CD14-positive monocyte (primary cell): ENCODE measurements at regions not wholly inside any gene's neighbourhood (a gene's known extent, or its start where the extent isn't known, plus 50 kb on each side); places are given as distances from the start of the nearest gene placed in this dataset.

ENCODE experiments used
- DNase-seq, 3 donors: peaks; one replicate each; pipeline ENCODE4 v3.0.0-alpha.2; 2011 to 2022
- H2AFZ ChIP-seq: 2 replicates; pipeline ENCODE4 v1.6.0; 2012; ENCODE audit warnings: mild to moderate bottlenecking, low read depth, low read length, inconsistent platforms; ENCODE audit not compliant: insufficient read depth, poor library complexity, severe bottlenecking
- H3K27ac ChIP-seq, 2 donors: 1 replicate in 1 of 2; 2 replicates in 1 of 2; pipeline ENCODE4 v1.5.1; 2012 to 2013; ENCODE audit warnings: low read length in 2 of 2, control low read depth in 1 of 2, inconsistent platforms in 1 of 2, low read depth in 1 of 2, mild to moderate bottlenecking in 1 of 2
- H3K27me3 ChIP-seq, 2 donors: one replicate each; pipeline versions ENCODE4 v1.6.0 to v1.6.1; 2011 to 2013; ENCODE audit warnings: low read length in 2 of 2; ENCODE audit not compliant: control insufficient read depth in 2 of 2, insufficient read depth in 2 of 2
- H3K36me3 ChIP-seq, 2 donors: replicated peaks in 1 of 2; 1 replicate in 1 of 2; 2 replicates in 1 of 2; pipeline versions ENCODE4 v1.5.1 to v1.6.1; 2012 to 2013; ENCODE audit warnings: low read length in 2 of 2, control low read depth in 1 of 2, inconsistent platforms in 1 of 2, mild to moderate bottlenecking in 1 of 2; ENCODE audit not compliant: insufficient read depth in 2 of 2, control insufficient read depth in 1 of 2
- H3K4me1 ChIP-seq, 2 donors: 1 replicate in 1 of 2; 2 replicates in 1 of 2; pipeline versions ENCODE4 v1.5.1 to v1.6.1; 2012 to 2013; ENCODE audit warnings: low read length in 2 of 2, control low read depth in 1 of 2, inconsistent platforms in 1 of 2, mild to moderate bottlenecking in 1 of 2, moderate library complexity in 1 of 2; ENCODE audit not compliant: insufficient read depth in 2 of 2, control insufficient read depth in 1 of 2
- H3K4me2 ChIP-seq: replicated peaks from 2 replicates; pipeline ENCODE3; 2012; ENCODE audit warnings: low read length, moderate library complexity, mild to moderate bottlenecking; ENCODE audit not compliant: poor library complexity, severe bottlenecking; ENCODE audit errors: extremely low read depth
- H3K4me3 ChIP-seq, 3 experiments: fragments of 200-600 bp in 1 of 3; sonication (generic) in 1 of 3; replicated peaks in 1 of 3; 1 replicate in 2 of 3; 2 replicates in 1 of 3; pipeline ENCODE4 v1.5.1; 2011 to 2013; ENCODE audit warnings: low read length in 3 of 3, mild to moderate bottlenecking in 3 of 3, control low read depth in 2 of 3, low read depth in 2 of 3, inconsistent platforms in 1 of 3, moderate library complexity in 1 of 3
- H3K79me2 ChIP-seq: 2 replicates; pipeline ENCODE4 v1.6.0; 2012; ENCODE audit warnings: mild to moderate bottlenecking, control low read depth, inconsistent platforms, low read length, moderate library complexity; ENCODE audit not compliant: insufficient read depth
- H3K9ac ChIP-seq: 2 replicates; pipeline ENCODE4 v1.6.0; 2017; ENCODE audit warnings: low read length, mild to moderate bottlenecking; ENCODE audit not compliant: insufficient read depth, poor library complexity, severe bottlenecking
- H3K9me3 ChIP-seq, 2 donors: replicated peaks in 1 of 2; 1 replicate in 1 of 2; 2 replicates in 1 of 2; pipeline versions ENCODE4 v1.5.1 to v1.6.1; 2012 to 2013; ENCODE audit warnings: low read length in 2 of 2, control low read depth in 1 of 2; ENCODE audit not compliant: control insufficient read depth in 1 of 2, insufficient read depth in 1 of 2
- H4K20me1 ChIP-seq: 2 replicates; pipeline ENCODE4 v1.6.0; 2012; ENCODE audit warnings: mild to moderate bottlenecking, low read length, control low read depth, moderate library complexity; ENCODE audit not compliant: insufficient read depth
- H3K27ac Mint-ChIP-seq, 7 donors: one replicate each; pipeline ENCODE4 v1.8.0; 2020; ENCODE audit warnings: mild to moderate bottlenecking in 7 of 7, mixed read lengths in 7 of 7, moderate library complexity in 6 of 7, inconsistent platforms in 2 of 7
- H3K27me3 Mint-ChIP-seq, 3 donors: one replicate each; pipeline ENCODE4 v1.8.0; 2021 to 2022; ENCODE audit warnings: low read depth in 3 of 3, mild to moderate bottlenecking in 3 of 3, mixed read lengths in 3 of 3, moderate library complexity in 3 of 3, inconsistent platforms in 1 of 3
- H3K36me3 Mint-ChIP-seq, 2 donors: one replicate each; pipeline ENCODE4 v1.8.0; 2020; ENCODE audit warnings: mixed read lengths in 2 of 2, inconsistent platforms in 1 of 2, mild to moderate bottlenecking in 1 of 2
- H3K4me1 Mint-ChIP-seq: one replicate; pipeline ENCODE4 v1.8.0; 2020; ENCODE audit warnings: mild to moderate bottlenecking, mixed read lengths
- H3K4me3 Mint-ChIP-seq, 2 donors: one replicate each; pipeline ENCODE4 v1.8.0; 2020; ENCODE audit warnings: mild to moderate bottlenecking in 2 of 2, mixed read lengths in 2 of 2, moderate library complexity in 1 of 2
- H3K9me3 Mint-ChIP-seq, 7 donors: one replicate each; pipeline ENCODE4 v1.8.0; 2020 to 2022; ENCODE audit warnings: mixed read lengths in 7 of 7, mild to moderate bottlenecking in 6 of 7, moderate library complexity in 6 of 7, inconsistent platforms in 2 of 7
- WGBS: methylation state at CpG from one replicate; pipeline ENCODE4 v1.1.5; 2013; ENCODE audit warnings: missing lambda C conversion rate; ENCODE audit not compliant: insufficient coverage; 5-methylcytosine and 5-hydroxymethylcytosine counted together
- intact Hi-C, 2 donors: fragments of 100-400 bp; cut with micrococcal nuclease; formaldehyde crosslinking; loops; one replicate each; pipeline versions ENCODE4 v1.15.0 to v1.15.1; 2023
- TF ChIP-seq, protein P1 (sequence below): fragments of 200-600 bp; IDR thresholded peaks from one replicate; pipeline ENCODE4 v1.8.0; 2022; ENCODE audit warnings: antibody characterized with exemption, mild to moderate bottlenecking

GRCh38 chr6:14354919-14355572, 237.5 kb downstream of the CD83 start:
- no peak overlapping the region for H2AFZ ChIP-seq
- peak; percentile 43 to 57 (median 45) for DNase-seq
- TF ChIP-seq, protein P1, sequence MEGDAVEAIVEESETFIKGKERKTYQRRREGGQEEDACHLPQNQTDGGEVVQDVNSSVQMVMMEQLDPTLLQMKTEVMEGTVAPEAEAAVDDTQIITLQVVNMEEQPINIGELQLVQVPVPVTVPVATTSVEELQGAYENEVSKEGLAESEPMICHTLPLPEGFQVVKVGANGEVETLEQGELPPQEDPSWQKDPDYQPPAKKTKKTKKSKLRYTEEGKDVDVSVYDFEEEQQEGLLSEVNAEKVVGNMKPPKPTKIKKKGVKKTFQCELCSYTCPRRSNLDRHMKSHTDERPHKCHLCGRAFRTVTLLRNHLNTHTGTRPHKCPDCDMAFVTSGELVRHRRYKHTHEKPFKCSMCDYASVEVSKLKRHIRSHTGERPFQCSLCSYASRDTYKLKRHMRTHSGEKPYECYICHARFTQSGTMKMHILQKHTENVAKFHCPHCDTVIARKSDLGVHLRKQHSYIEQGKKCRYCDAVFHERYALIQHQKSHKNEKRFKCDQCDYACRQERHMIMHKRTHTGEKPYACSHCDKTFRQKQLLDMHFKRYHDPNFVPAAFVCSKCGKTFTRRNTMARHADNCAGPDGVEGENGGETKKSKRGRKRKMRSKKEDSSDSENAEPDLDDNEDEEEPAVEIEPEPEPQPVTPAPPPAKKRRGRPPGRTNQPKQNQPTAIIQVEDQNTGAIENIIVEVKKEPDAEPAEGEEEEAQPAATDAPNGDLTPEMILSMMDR = no peak
- intact Hi-C loops = no loop called here
- 0% methylated on average over 2 of the region's 5 CpGs for WGBS
- no peaks in the 10 kb centered on the region for H3K79me2 ChIP-seq
- H3K4me1 ChIP-seq = peaks cover 22 to 34% of the 10 kb centered on the region in 2 donors
- H3K9me3 Mint-ChIP-seq = peaks cover 0 to 10% (median 7%) of the 10 kb centered on the region in 7 donors
- no peak overlapping the region for H3K27ac ChIP-seq
- H3K9me3 ChIP-seq = peaks cover 0 to 7% of the 10 kb centered on the region in 2 donors
- H3K27me3 Mint-ChIP-seq = peaks cover 0 to 4% (median 2%) of the 10 kb centered on the region in 3 donors
- H3K4me2 ChIP-seq = peak overlapping the region; percentile 20
- H3K27ac Mint-ChIP-seq = no peak overlapping the region
- no peaks in the 10 kb centered on the region for H3K27me3 ChIP-seq
- no peaks in the 10 kb centered on the region for H4K20me1 ChIP-seq
- H3K4me1 Mint-ChIP-seq = peaks cover 38% of the 10 kb centered on the region
- no peaks in the 10 kb centered on the region for H3K36me3 ChIP-seq
- no peak overlapping the region for H3K4me3 ChIP-seq
- H3K36me3 Mint-ChIP-seq = peaks cover 0 to 3% of the 10 kb centered on the region in 2 donors
- H3K4me3 Mint-ChIP-seq = peak overlapping the region in 1 of 2 donors; percentile 9
- no peak overlapping the region for H3K9ac ChIP-seq

GRCh38 chr6:14359438-14359837, 241.9 kb downstream of the CD83 start:
- Mint-ChIP-seq H3K9me3 (peaks cover 0 to 3% (median 0%) of the 10 kb centered on the region in 7 donors), H3K27ac (no peak overlapping the region), H3K36me3 (no peaks in the 10 kb centered on the region), H3K4me1 (peaks cover 22% of the 10 kb centered on the region), H3K27me3 (peaks cover 0 to 4% (median 2%) of the 10 kb centered on the region in 3 donors), H3K4me3 (no peak overlapping the region)
- H3K27me3 ChIP-seq = no peaks in the 10 kb centered on the region
- intact Hi-C loops = no loop called here
- H3K4me3 ChIP-seq = no peak overlapping the region
- no peaks in the 10 kb centered on the region for H3K79me2 ChIP-seq
- H3K9me3 ChIP-seq = no peaks in the 10 kb centered on the region
- no peak overlapping the region for H2AFZ ChIP-seq
- 93% methylated on average over 4 of the region's 5 CpGs for WGBS
- no peaks in the 10 kb centered on the region for H3K36me3 ChIP-seq
- H4K20me1 ChIP-seq = no peaks in the 10 kb centered on the region
- H3K4me1 ChIP-seq = peaks cover 10% of the 10 kb centered on the region in 2 donors
- TF ChIP-seq, protein P1 = no peak
- H3K4me2 ChIP-seq = no peak overlapping the region
- no peak overlapping the region for H3K27ac ChIP-seq
- H3K9ac ChIP-seq = no peak overlapping the region
- DNase-seq = no peak
